Right lobe of liver (tissue), 4 donors: ENCODE measurements at regions not wholly inside any gene's neighbourhood (a gene's known extent, or its start where the extent isn't known, plus 50 kb on each side); places are given as distances from the start of the nearest gene placed in this dataset.

Experiments
- CTCF ChIP-seq, 4 donors: fragments of 200-600 bp in 3 of 4; fragments of 450-650 bp in 1 of 4; IDR thresholded peaks; one replicate each; pipeline versions ENCODE4 v1.5.1 to v1.8.0; 2016 to 2022; ENCODE audit warnings: antibody characterized with exemption in 4 of 4, mild to moderate bottlenecking in 2 of 4
- POLR2A ChIP-seq: fragments of 450-650 bp; IDR thresholded peaks from one replicate; pipeline ENCODE4 v1.6.1; 2017; ENCODE audit warnings: antibody characterized with exemption, mild to moderate bottlenecking
- donor health status: DM: no; HTN: no; CAD: no.
- donor health status: DM: no; HTN: no; CAD: no.
- donor health status: DM: no; HTN: yes; CAD: no.

- TF ChIP-seq CTCF (IDR thresholded peaks at IDR 0.05): no peak
- no peak for TF ChIP-seq POLR2A
These were observed 485.0 kb downstream of the DISC1 start for GRCh38 chr1:232111611-232112010.
